CD14-positive monocyte (primary cell): ENCODE measurements at regions not wholly inside any gene's neighbourhood (a gene's known extent, or its start where the extent isn't known, plus 50 kb on each side); places are given as distances from the start of the nearest gene placed in this dataset.

Experiments
- DNase-seq, 3 donors: peaks; one replicate each; pipeline ENCODE4 v3.0.0-alpha.2; 2011 to 2022
- H2AFZ ChIP-seq: 2 replicates; pipeline ENCODE4 v1.6.0; 2012; ENCODE audit warnings: mild to moderate bottlenecking, low read depth, low read length, inconsistent platforms; ENCODE audit not compliant: insufficient read depth, poor library complexity, severe bottlenecking
- H3K27ac ChIP-seq, 2 donors: 1 replicate in 1 of 2; 2 replicates in 1 of 2; pipeline ENCODE4 v1.5.1; 2012 to 2013; ENCODE audit warnings: low read length in 2 of 2, control low read depth in 1 of 2, inconsistent platforms in 1 of 2, low read depth in 1 of 2, mild to moderate bottlenecking in 1 of 2
- H3K27me3 ChIP-seq, 2 donors: one replicate each; pipeline versions ENCODE4 v1.6.0 to v1.6.1; 2011 to 2013; ENCODE audit warnings: low read length in 2 of 2; ENCODE audit not compliant: control insufficient read depth in 2 of 2, insufficient read depth in 2 of 2
- H3K36me3 ChIP-seq, 2 donors: replicated peaks in 1 of 2; 1 replicate in 1 of 2; 2 replicates in 1 of 2; pipeline versions ENCODE4 v1.5.1 to v1.6.1; 2012 to 2013; ENCODE audit warnings: low read length in 2 of 2, control low read depth in 1 of 2, inconsistent platforms in 1 of 2, mild to moderate bottlenecking in 1 of 2; ENCODE audit not compliant: insufficient read depth in 2 of 2, control insufficient read depth in 1 of 2
- H3K4me1 ChIP-seq, 2 donors: 1 replicate in 1 of 2; 2 replicates in 1 of 2; pipeline versions ENCODE4 v1.5.1 to v1.6.1; 2012 to 2013; ENCODE audit warnings: low read length in 2 of 2, control low read depth in 1 of 2, inconsistent platforms in 1 of 2, mild to moderate bottlenecking in 1 of 2, moderate library complexity in 1 of 2; ENCODE audit not compliant: insufficient read depth in 2 of 2, control insufficient read depth in 1 of 2
- H3K4me2 ChIP-seq: replicated peaks from 2 replicates; pipeline ENCODE3; 2012; ENCODE audit warnings: low read length, moderate library complexity, mild to moderate bottlenecking; ENCODE audit not compliant: poor library complexity, severe bottlenecking; ENCODE audit errors: extremely low read depth
- H3K4me3 ChIP-seq, 3 experiments: fragments of 200-600 bp in 1 of 3; sonication (generic) in 1 of 3; replicated peaks in 1 of 3; 1 replicate in 2 of 3; 2 replicates in 1 of 3; pipeline ENCODE4 v1.5.1; 2011 to 2013; ENCODE audit warnings: low read length in 3 of 3, mild to moderate bottlenecking in 3 of 3, control low read depth in 2 of 3, low read depth in 2 of 3, inconsistent platforms in 1 of 3, moderate library complexity in 1 of 3
- H3K79me2 ChIP-seq: 2 replicates; pipeline ENCODE4 v1.6.0; 2012; ENCODE audit warnings: mild to moderate bottlenecking, control low read depth, inconsistent platforms, low read length, moderate library complexity; ENCODE audit not compliant: insufficient read depth
- H3K9ac ChIP-seq: 2 replicates; pipeline ENCODE4 v1.6.0; 2017; ENCODE audit warnings: low read length, mild to moderate bottlenecking; ENCODE audit not compliant: insufficient read depth, poor library complexity, severe bottlenecking
- H3K9me3 ChIP-seq, 2 donors: replicated peaks in 1 of 2; 1 replicate in 1 of 2; 2 replicates in 1 of 2; pipeline versions ENCODE4 v1.5.1 to v1.6.1; 2012 to 2013; ENCODE audit warnings: low read length in 2 of 2, control low read depth in 1 of 2; ENCODE audit not compliant: control insufficient read depth in 1 of 2, insufficient read depth in 1 of 2
- H4K20me1 ChIP-seq: 2 replicates; pipeline ENCODE4 v1.6.0; 2012; ENCODE audit warnings: mild to moderate bottlenecking, low read length, control low read depth, moderate library complexity; ENCODE audit not compliant: insufficient read depth
- H3K27ac Mint-ChIP-seq, 7 donors: one replicate each; pipeline ENCODE4 v1.8.0; 2020; ENCODE audit warnings: mild to moderate bottlenecking in 7 of 7, mixed read lengths in 7 of 7, moderate library complexity in 6 of 7, inconsistent platforms in 2 of 7
- H3K27me3 Mint-ChIP-seq, 3 donors: one replicate each; pipeline ENCODE4 v1.8.0; 2021 to 2022; ENCODE audit warnings: low read depth in 3 of 3, mild to moderate bottlenecking in 3 of 3, mixed read lengths in 3 of 3, moderate library complexity in 3 of 3, inconsistent platforms in 1 of 3
- H3K36me3 Mint-ChIP-seq, 2 donors: one replicate each; pipeline ENCODE4 v1.8.0; 2020; ENCODE audit warnings: mixed read lengths in 2 of 2, inconsistent platforms in 1 of 2, mild to moderate bottlenecking in 1 of 2
- H3K4me1 Mint-ChIP-seq: one replicate; pipeline ENCODE4 v1.8.0; 2020; ENCODE audit warnings: mild to moderate bottlenecking, mixed read lengths
- H3K4me3 Mint-ChIP-seq, 2 donors: one replicate each; pipeline ENCODE4 v1.8.0; 2020; ENCODE audit warnings: mild to moderate bottlenecking in 2 of 2, mixed read lengths in 2 of 2, moderate library complexity in 1 of 2
- H3K9me3 Mint-ChIP-seq, 7 donors: one replicate each; pipeline ENCODE4 v1.8.0; 2020 to 2022; ENCODE audit warnings: mixed read lengths in 7 of 7, mild to moderate bottlenecking in 6 of 7, moderate library complexity in 6 of 7, inconsistent platforms in 2 of 7
- WGBS: methylation state at CpG from one replicate; pipeline ENCODE4 v1.1.5; 2013; ENCODE audit warnings: missing lambda C conversion rate; ENCODE audit not compliant: insufficient coverage; 5-methylcytosine and 5-hydroxymethylcytosine counted together
- intact Hi-C, 2 donors: fragments of 100-400 bp; cut with micrococcal nuclease; formaldehyde crosslinking; loops; one replicate each; pipeline versions ENCODE4 v1.15.0 to v1.15.1; 2023
- TF ChIP-seq, protein P1 (sequence below): fragments of 200-600 bp; IDR thresholded peaks from one replicate; pipeline ENCODE4 v1.8.0; 2022; ENCODE audit warnings: antibody characterized with exemption, mild to moderate bottlenecking

GRCh38 chr7:84425702-84426259 lies 231.2 kb upstream of the SEMA3A start:
- no peaks in the 10 kb centered on the region for H3K79me2 ChIP-seq
- no peaks in the 10 kb centered on the region for H3K27me3 ChIP-seq
- TF ChIP-seq, protein P1, sequence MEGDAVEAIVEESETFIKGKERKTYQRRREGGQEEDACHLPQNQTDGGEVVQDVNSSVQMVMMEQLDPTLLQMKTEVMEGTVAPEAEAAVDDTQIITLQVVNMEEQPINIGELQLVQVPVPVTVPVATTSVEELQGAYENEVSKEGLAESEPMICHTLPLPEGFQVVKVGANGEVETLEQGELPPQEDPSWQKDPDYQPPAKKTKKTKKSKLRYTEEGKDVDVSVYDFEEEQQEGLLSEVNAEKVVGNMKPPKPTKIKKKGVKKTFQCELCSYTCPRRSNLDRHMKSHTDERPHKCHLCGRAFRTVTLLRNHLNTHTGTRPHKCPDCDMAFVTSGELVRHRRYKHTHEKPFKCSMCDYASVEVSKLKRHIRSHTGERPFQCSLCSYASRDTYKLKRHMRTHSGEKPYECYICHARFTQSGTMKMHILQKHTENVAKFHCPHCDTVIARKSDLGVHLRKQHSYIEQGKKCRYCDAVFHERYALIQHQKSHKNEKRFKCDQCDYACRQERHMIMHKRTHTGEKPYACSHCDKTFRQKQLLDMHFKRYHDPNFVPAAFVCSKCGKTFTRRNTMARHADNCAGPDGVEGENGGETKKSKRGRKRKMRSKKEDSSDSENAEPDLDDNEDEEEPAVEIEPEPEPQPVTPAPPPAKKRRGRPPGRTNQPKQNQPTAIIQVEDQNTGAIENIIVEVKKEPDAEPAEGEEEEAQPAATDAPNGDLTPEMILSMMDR = no peak
- intact Hi-C loops = no loop called here
- H3K4me1 ChIP-seq = no peaks in the 10 kb centered on the region
- no peak overlapping the region for H2AFZ ChIP-seq
- H3K9me3 Mint-ChIP-seq = peaks cover 0 to 5% (median 3%) of the 10 kb centered on the region in 7 donors
- no peak overlapping the region for H3K4me3 ChIP-seq
- H3K4me3 Mint-ChIP-seq = no peak overlapping the region
- no peaks in the 10 kb centered on the region for H3K36me3 Mint-ChIP-seq
- H3K9ac ChIP-seq = no peak overlapping the region
- no CpG with 5 or more reads among the region's 5 CpGs for WGBS
- no peak overlapping the region for H3K27ac Mint-ChIP-seq
- no peaks in the 10 kb centered on the region for H3K9me3 ChIP-seq
- DNase-seq = no peak
- no peaks in the 10 kb centered on the region for H4K20me1 ChIP-seq
- no peak overlapping the region for H3K27ac ChIP-seq
- H3K27me3 Mint-ChIP-seq = no peaks in the 10 kb centered on the region
- no peaks in the 10 kb centered on the region for H3K4me1 Mint-ChIP-seq
- no peak overlapping the region for H3K4me2 ChIP-seq
- H3K36me3 ChIP-seq = no peaks in the 10 kb centered on the region

DNA sequence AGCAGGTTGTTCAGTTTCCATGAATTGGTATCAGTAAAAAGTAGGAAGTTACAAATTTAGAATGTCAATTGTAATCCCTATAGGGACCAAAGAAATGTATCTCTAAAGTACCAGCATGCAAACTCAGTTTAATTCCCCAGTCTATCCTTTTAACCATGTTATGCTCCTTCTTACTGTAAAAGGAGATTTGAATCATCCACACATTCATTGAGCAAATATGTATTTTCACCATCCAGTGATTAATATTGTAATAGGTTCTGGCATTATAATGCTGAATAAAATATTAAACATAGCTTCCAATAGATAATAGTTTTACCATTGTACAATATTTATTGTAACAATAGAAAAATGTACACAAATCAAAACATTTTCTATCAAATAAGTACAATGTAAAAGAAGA lies 228.2 kb upstream of the SEMA3A start:
- Histone ChIP-seq H3K36me3 (no peaks in the 10 kb centered on the region), H3K4me2 (no peak overlapping the region), H3K27ac (no peak overlapping the region), H3K27me3 (no peaks in the 10 kb centered on the region), H3K4me3 (no peak overlapping the region), H3K9ac (no peak overlapping the region), H3K9me3 (peaks cover 0 to 10% of the 10 kb centered on the region in 2 donors), H2AFZ (no peak overlapping the region), H4K20me1 (no peaks in the 10 kb centered on the region), H3K4me1 (no peaks in the 10 kb centered on the region), H3K79me2 (no peaks in the 10 kb centered on the region)
- no peaks in the 10 kb centered on the region for H3K4me1 Mint-ChIP-seq
- H3K36me3 Mint-ChIP-seq = no peaks in the 10 kb centered on the region
- intact Hi-C loops = no loop called here
- no peaks in the 10 kb centered on the region for H3K27me3 Mint-ChIP-seq
- no peak for DNase-seq
- no peak overlapping the region for H3K27ac Mint-ChIP-seq
- H3K4me3 Mint-ChIP-seq = no peak overlapping the region
- H3K9me3 Mint-ChIP-seq = peaks cover 0 to 12% (median 8%) of the 10 kb centered on the region in 7 donors
- TF ChIP-seq, protein P1 = no peak
